ENCODE measurements at regions not wholly inside any gene's neighbourhood (a gene's known extent, or its start where the extent isn't known, plus 50 kb on each side); places are given as distances from the start of the nearest gene placed in this dataset.

DNA sequence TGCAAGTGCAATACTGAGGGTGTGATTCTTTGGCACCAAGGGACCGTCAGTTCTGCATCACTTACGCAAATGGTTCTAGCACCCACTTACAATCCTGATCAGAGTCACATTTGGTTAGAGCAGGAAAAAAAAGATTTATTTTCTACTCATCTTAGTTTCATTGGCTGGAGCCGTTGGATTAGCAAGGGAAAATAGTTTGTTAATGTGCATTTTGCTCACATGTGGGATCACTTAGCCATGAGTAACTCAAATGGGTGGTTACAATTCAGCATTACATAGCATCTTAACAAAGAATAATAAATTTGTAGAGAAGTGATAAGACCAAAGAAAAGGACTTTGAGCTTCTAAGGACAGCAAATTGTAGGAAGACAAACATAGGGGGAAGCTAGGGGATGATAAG lies 216.9 kb downstream of the AUH start:
- DNase-seq (ENCODE audit: low read depth), result no peak
- TF ChIP-seq, protein P1, sequence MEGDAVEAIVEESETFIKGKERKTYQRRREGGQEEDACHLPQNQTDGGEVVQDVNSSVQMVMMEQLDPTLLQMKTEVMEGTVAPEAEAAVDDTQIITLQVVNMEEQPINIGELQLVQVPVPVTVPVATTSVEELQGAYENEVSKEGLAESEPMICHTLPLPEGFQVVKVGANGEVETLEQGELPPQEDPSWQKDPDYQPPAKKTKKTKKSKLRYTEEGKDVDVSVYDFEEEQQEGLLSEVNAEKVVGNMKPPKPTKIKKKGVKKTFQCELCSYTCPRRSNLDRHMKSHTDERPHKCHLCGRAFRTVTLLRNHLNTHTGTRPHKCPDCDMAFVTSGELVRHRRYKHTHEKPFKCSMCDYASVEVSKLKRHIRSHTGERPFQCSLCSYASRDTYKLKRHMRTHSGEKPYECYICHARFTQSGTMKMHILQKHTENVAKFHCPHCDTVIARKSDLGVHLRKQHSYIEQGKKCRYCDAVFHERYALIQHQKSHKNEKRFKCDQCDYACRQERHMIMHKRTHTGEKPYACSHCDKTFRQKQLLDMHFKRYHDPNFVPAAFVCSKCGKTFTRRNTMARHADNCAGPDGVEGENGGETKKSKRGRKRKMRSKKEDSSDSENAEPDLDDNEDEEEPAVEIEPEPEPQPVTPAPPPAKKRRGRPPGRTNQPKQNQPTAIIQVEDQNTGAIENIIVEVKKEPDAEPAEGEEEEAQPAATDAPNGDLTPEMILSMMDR (conservative IDR thresholded peaks at IDR 0.05; ENCODE audit: low read depth, low read length), result no peak
- no peak overlapping the region for H3K4me3 ChIP-seq (ENCODE audit: low read depth, low read length)

DNA sequence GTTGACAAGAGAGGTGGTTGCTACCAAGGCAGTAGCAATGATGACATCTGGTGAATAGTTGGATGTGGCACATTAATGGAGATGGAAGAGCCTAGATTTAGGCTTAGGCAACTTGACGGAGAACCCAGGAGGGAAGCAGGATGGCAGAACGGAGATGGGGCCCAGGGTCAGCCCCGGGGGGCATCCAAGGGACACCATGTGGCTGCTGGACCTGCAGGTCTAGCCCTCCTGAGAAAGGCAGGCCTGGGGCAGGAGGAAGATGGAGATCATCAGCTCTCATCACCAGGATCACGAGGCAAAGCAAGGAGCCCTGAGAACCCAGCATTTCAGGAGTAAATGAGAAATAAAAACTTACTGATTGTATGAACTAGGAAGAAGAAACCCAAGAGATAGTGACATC lies 216.2 kb downstream of the AUH start:
- TF ChIP-seq, protein P1 (conservative IDR thresholded peaks at IDR 0.05; ENCODE audit: low read depth, low read length), result no peak
- H3K4me3 ChIP-seq (ENCODE audit: low read depth, low read length), result no peak overlapping the region
- DNase-seq (ENCODE audit: low read depth), result no peak

DNA sequence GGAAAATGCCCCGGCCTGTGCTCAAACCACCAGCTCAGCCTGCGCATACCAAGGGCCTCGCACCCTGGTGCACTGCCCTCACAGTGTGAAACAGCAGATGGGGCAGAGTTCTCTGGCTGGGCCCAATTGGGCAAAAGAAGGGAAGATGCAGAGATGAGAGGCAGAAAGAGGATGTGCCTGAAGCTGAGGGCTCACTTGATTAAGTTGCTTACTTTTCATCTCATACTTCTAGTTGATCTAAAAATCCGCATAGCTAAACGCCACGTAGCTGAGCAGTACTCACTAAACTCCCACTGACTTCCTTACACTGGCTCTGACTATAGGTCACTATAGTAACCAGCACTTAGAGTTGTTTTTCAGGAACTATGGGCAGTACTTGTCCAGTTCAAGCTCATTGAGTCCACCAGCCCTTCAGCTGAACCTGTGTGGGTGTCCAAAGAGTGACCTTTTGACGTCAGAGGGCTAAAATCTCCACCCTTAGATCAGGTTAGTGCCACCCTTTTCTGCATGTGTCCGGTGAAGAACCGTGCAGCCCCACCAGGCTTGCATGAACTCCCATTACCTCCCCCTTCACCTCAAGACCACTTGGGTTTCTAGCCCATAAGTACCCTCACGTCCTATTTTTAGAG lies 215.2 kb downstream of the AUH start:
- no peak for DNase-seq (ENCODE audit: low read depth)
- TF ChIP-seq, protein P1 (conservative IDR thresholded peaks at IDR 0.05; ENCODE audit: low read depth, low read length), result no peak
- no peak overlapping the region for H3K4me3 ChIP-seq (ENCODE audit: low read depth, low read length)

DNA sequence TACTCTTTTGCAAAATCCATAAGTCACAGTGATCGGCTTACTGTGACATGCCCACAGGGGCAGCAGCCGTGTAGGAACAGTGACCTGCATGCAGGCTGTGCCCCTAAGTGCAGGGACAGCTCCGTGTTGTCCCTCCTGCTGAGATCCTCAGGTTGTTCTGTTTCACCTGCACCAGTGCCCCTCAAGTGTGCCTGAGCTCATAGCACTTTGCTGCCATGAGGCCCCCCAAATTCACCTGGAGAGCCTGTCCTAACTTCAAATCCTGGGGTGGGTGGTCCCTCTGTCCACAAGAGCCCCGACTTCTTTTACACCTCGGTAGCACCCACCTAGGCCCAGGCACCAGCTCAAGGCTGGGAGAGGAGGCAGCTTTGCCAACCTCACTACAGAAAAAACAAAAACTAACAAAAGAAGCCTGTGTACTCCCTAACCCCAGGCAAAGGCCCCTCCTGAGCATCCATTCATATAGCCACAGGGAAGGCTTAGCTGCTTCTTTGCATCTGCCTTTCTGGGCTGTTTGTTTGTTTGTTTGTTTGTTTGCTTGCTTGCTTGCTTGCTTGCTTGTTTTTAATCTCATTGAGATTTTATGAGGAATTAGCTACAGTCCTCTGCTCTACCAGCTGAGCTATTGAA lies 214.5 kb downstream of the AUH start:
- TF ChIP-seq, protein P1 (conservative IDR thresholded peaks at IDR 0.05; ENCODE audit: low read depth, low read length), result no peak
- no peak overlapping the region for H3K4me3 ChIP-seq (ENCODE audit: low read depth, low read length)
- DNase-seq (ENCODE audit: low read depth), result no peak

DNA sequence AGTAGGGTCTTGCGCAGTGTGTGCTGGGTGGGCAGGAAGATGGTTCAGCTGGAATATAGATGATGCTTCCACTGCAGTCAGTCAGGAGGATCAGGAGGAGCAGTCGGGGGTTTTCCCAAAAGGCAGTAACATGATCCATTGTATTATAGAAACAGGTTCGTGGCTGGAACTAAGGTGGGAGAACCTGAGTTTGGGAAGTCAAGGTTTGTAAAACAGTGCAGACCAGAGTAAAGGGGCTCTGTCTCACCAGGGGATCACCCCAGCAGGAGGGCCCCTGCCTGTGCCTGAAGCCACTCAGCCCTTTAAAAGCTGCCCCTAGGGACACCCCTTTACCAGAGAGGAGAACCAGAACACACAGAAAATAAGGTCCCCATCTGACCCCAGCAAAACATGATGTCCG lies 213.4 kb downstream of the AUH start:
- TF ChIP-seq, protein P1 (conservative IDR thresholded peaks at IDR 0.05; ENCODE audit: low read depth, low read length), result no peak
- no peak for DNase-seq (ENCODE audit: low read depth)
- H3K4me3 ChIP-seq (ENCODE audit: low read depth, low read length), result no peak overlapping the region

DNA sequence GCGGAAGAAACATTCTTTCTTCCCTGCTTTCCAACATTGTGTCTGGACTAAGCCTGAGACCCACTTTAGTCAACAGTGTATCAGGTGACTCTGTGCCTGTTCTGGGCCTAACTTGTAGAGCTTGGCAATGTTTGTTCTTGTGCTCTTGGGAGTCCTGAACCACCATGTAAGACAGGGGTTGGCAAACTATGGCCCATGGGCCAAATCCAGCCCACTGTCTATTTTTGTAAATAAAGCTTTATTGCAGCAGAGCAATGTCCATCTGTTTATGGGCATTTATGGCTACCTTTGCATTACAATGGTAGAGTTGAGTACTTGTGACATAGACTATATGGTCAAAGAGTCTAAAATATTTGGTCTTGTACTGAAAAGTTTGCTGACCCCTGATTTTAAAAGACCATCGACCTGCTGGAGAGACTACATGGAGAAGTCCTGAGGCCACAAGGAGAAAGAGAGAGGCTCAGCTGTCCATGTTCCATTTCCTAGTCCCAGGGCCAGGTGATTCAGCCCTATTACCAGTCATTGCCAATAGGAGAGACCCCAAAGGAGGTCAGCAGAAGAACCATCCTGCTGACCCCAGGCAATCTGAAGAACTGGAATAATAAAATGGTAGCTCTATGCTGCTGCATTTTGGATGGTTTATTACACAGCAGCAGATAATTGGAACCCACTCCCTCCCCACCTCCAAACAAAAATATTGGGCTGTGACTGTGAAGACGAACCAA lies 211.3 kb downstream of the AUH start:
- DNase-seq (ENCODE audit: low read depth), result no peak
- H3K4me3 ChIP-seq (ENCODE audit: low read depth, low read length), result no peak overlapping the region
- TF ChIP-seq, protein P1 (conservative IDR thresholded peaks at IDR 0.05; ENCODE audit: low read depth, low read length), result no peak

Measured in epithelial cell of proximal tubule (primary cell).